ENCODE measurements at regions not wholly inside any gene's neighbourhood (a gene's known extent, or its start where the extent isn't known, plus 50 kb on each side); places are given as distances from the start of the nearest gene placed in this dataset.

DNA sequence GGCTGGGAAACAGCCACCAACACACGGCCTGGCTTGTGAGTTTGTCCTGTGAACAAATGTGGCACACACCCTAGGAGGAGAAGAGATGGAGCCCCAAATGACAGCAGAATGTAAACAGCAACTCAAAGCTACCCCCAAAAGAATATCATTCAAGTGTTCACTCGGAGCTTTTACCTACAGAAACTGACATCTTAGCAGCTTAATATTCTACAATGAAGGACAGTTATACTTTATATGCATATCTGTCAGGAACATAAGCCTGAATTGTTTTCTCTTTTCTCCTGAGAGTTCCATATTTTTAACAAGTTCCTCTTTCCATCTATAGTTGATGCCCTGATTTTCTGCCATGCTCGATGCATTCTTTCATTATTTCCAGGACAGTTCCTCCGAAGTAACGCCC lies 566.0 kb upstream of the MAP3K7 start:
- DNase-seq (ENCODE audit: low spot score) = no peak
- Histone ChIP-seq H3K27ac (no peak overlapping the region), H3K4me3 (no peak overlapping the region)
- TF ChIP-seq, protein P1, sequence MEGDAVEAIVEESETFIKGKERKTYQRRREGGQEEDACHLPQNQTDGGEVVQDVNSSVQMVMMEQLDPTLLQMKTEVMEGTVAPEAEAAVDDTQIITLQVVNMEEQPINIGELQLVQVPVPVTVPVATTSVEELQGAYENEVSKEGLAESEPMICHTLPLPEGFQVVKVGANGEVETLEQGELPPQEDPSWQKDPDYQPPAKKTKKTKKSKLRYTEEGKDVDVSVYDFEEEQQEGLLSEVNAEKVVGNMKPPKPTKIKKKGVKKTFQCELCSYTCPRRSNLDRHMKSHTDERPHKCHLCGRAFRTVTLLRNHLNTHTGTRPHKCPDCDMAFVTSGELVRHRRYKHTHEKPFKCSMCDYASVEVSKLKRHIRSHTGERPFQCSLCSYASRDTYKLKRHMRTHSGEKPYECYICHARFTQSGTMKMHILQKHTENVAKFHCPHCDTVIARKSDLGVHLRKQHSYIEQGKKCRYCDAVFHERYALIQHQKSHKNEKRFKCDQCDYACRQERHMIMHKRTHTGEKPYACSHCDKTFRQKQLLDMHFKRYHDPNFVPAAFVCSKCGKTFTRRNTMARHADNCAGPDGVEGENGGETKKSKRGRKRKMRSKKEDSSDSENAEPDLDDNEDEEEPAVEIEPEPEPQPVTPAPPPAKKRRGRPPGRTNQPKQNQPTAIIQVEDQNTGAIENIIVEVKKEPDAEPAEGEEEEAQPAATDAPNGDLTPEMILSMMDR (IDR thresholded peaks at IDR 0.05) = no peak

DNA sequence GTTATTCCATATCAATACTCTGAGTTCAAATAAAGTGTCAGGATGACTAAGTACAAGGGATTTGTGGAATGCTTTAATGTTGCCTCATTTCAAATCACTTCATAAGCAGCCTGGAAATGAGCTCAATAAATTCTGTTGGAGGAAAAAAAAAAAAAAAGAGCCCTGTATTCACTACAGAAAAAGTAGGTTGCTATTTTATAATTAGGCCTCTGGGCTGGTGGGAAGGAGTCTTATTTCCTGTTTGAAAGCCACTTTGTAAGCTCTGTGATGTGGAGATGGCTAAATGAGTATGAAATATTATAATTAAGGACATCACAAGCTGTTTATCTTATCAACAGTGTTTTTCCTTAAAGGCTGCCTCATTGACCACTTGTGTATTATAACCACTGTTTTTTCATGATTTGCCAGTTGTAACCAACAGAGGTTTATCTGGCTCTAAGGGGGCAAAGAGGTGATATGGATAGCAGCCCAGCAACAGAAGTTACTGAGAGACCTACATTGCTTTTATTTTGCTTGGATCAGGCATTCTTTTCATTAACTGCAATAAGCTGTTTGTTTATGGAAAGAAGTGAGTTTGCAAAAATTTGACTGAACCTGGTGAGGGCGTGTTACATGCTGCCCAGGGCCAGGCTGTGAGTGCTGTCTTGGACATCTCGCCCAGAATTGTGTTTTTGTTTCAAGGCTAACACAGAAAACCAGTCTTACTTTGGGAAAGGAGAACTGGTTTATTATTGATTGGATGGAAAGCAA lies 563.3 kb upstream of the MAP3K7 start:
- Histone ChIP-seq H3K27ac (no peak overlapping the region), H3K4me3 (no peak overlapping the region)
- TF ChIP-seq, protein P1 (IDR thresholded peaks at IDR 0.05) = no peak
- no peak for DNase-seq (ENCODE audit: low spot score)

DNA sequence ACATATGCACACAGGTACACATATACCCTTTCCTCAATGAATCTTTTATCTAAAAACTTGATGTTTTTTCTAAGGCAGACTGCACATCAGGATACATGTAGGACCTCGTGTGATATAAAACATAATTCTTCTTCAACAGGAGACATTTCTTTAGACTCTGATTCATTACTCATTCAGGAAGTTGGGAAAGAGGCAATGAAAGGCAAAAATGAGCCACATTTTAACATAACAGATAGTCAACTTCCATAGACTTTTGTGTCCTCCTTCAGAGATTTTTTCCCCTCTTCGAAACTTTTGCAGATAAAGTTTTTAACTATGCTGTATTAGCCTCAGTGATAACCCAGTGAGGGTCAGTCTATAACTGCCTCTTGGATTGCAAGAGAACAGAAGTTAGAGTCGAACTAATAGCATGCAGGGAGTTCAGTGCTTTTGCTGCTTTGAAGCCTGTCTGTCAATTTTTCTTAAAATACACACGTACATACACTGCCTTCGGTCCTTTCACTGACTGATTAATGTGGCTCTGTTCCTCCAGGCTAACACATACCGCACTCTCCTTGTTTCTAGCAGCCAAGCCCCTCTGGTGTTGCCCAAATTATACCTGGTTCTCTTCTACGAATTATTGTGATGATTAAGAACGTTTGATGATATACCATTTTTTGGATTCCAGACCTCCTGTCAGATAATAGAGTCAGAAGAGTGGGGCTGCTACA lies 562.5 kb upstream of the MAP3K7 start:
- DNase-seq (ENCODE audit: low spot score) = no peak
- H3K4me3 ChIP-seq = no peak overlapping the region
- TF ChIP-seq, protein P1 (IDR thresholded peaks at IDR 0.05) = no peak
- no peak overlapping the region for H3K27ac ChIP-seq

DNA sequence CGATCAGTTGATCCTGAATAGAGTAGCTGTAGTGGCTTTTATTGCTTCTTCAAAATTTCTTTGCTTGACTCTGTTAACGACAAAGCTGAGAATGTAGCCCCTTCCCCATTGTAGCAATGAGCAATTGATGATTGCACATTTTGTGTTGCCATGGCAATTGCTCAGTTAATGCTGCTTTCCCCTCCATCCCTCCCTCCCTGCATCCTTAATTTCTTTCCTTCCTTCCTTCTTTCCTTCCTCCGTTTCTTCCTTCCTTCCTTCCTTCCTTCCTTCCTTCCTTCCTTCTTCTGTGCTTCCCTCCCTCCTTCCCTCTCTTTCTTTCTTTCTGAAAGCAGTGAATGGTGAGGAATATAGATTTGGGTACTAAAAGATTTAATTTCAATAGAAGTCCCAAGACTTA lies 557.3 kb upstream of the MAP3K7 start:
- H3K4me3 ChIP-seq = no peak overlapping the region
- DNase-seq (ENCODE audit: low spot score) = no peak
- no peak overlapping the region for H3K27ac ChIP-seq
- TF ChIP-seq, protein P1 (IDR thresholded peaks at IDR 0.05) = no peak

DNA sequence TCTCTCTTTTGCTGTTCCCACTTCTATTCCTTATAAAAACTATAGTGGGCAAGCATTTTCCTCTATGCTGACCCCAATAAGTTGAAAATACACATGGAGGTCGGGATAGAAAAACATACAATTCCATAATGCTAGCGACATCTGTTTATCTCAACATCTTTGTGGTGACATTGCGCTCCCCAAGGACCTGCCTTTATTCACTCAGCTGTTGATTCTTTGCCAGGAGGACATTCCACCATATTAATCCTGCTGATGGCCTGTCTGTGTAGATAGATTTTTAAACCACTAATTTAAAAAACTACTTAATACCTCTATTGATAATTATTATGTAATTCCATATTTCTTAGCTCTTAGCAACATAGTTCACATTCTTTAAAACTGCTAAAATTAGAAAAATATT lies 555.3 kb upstream of the MAP3K7 start:
- Histone ChIP-seq H3K4me3 (no peak overlapping the region), H3K27ac (no peak overlapping the region)
- TF ChIP-seq, protein P1 (IDR thresholded peaks at IDR 0.05) = no peak
- no peak for DNase-seq (ENCODE audit: low spot score)

DNA sequence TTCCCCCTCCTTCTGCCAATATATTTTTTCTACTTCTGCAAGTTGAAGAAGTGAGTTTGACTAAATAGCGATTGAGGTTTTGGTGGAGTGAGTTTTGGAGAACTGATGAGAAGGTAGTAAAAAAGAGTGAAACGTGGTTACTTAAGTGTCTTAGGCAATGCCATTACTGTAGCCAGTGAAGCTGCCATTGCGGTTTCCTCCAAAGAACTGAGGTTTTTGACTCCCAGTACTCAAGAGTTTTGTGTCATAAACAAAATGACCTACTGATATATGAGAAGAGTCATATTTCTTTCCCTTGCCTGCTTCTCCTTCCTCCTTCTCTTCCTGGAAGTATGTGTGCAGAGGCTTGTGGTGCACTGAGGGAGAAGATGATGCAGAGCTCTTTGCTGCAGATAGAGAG lies 554.5 kb upstream of the MAP3K7 start:
- H3K27ac ChIP-seq = no peak overlapping the region
- DNase-seq (ENCODE audit: low spot score) = no peak
- TF ChIP-seq, protein P1 (IDR thresholded peaks at IDR 0.05) = no peak
- H3K4me3 ChIP-seq = no peak overlapping the region

DNA sequence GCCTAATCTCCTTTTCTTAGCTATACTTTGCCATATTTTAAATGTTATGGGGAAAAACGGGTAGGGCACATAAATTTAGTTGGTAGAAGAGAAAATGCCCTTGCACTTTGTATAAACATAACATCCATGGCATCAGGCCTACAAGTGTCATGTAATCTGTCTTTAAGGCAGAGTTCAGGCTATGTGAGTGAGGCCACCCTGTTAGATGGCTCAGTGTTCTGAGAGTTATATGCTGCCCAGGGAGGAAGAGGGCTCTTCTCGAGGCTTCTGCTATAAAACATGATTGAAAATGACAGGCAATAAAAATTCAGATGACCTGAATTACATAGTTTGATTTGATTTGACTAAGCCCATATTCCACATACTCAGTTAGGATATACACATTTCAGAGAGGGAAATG lies 553.6 kb upstream of the MAP3K7 start:
- Histone ChIP-seq H3K27ac (no peak overlapping the region), H3K4me3 (no peak overlapping the region)
- TF ChIP-seq, protein P1 (IDR thresholded peaks at IDR 0.05) = no peak
- no peak for DNase-seq (ENCODE audit: low spot score)
